Left cardiac atrium (tissue), 4 donors: ENCODE measurements at regions not wholly inside any gene's neighbourhood (a gene's known extent, or its start where the extent isn't known, plus 50 kb on each side); places are given as distances from the start of the nearest gene placed in this dataset.
A peak's percentile ranks its signal among the peaks of the same experiment; 100 is the strongest.
"Not testable (repeated sequence)": the region's sequence is repeated elsewhere in the genome, so short reads cannot be mapped to it uniquely, and the experiment has no call there.

Experiments used
- ATAC-seq, 2 donors: fragments of 200-7000 bp; cut with Tn5 transposase; one replicate each; pipeline ENCODE4 v1.9.1; 2020; ENCODE audit warnings: mild to moderate bottlenecking in 2 of 2, moderate library complexity in 2 of 2
- DNase-seq: peaks from one replicate; pipeline ENCODE4 v3.0.0-alpha.2; 2020
- intact Hi-C, 2 donors: fragments of 100-400 bp; cut with DNase I; formaldehyde crosslinking; loops; one replicate each; pipeline versions ENCODE4 v1.14.1 to v1.15.1; 2022 to 2023
- donor health status: DM: no; HTN: yes; CAD: no.
- donor health status: DM: no; HTN: yes; CAD: no; lungs with severe emphysema.
- donor health status: DM: yes; HTN: yes; CAD: no.
- donor health status: Dilated cardiomyopathy.

GRCh38 chr5:152456815-152457443 lies 51.9 kb upstream of the NMUR2 start:
- ATAC-seq: no peak
- intact Hi-C loops: no loop called here
- DNase-seq: no peak

- no peak for DNase-seq
- ATAC-seq: peak in 1 of 2 donors; percentile 45
- intact Hi-C loops: no loop called here
Observed at GRCh38 chr5:152462021-152462721, 57.1 kb upstream of the NMUR2 start.

- DNase-seq (no peak), ATAC-seq (no peak)
- intact Hi-C loops: no loop called here
Observed at GRCh38 chr5:152464048-152464447, 59.0 kb upstream of the NMUR2 start.

- no peak for DNase-seq
- intact Hi-C loops: no loop called here
- ATAC-seq: no peak
Observed at GRCh38 chr5:152465140-152465539, 60.1 kb upstream of the NMUR2 start.

- ATAC-seq (peak; percentile 65 to 89), DNase-seq (no peak)
- intact Hi-C loops: no loop called here
Observed at GRCh38 chr5:152466085-152466745, 61.1 kb upstream of the NMUR2 start.

GRCh38 chr5:152470167-152470566 lies 65.1 kb upstream of the NMUR2 start:
- DNase-seq (no peak), ATAC-seq (peak in 1 of 2 donors; percentile 49)
- intact Hi-C loops: no loop called here

- intact Hi-C loops: no loop called here
- no peak for ATAC-seq
- no peak for DNase-seq
Observed at GRCh38 chr5:152472083-152472482, 67.0 kb upstream of the NMUR2 start.

GRCh38 chr5:152474961-152475360 lies 69.9 kb upstream of the NMUR2 start:
- DNase-seq (no peak), ATAC-seq (no peak)
- intact Hi-C loops: no loop called here

GRCh38 chr5:152477536-152477935 lies 72.5 kb upstream of the NMUR2 start:
- no peak for ATAC-seq
- intact Hi-C loops: no loop called here
- DNase-seq: no peak

GRCh38 chr5:152479866-152480265 lies 74.8 kb upstream of the NMUR2 start:
- DNase-seq, ATAC-seq, intact Hi-C loops: not testable (repeated sequence)

GRCh38 chr5:152480677-152481076 lies 75.6 kb upstream of the NMUR2 start:
- DNase-seq: not testable (repeated sequence)

GRCh38 chr5:152487130-152487529 lies 82.1 kb upstream of the NMUR2 start:
- DNase-seq (no peak), ATAC-seq (no peak)
- intact Hi-C loops: no loop called here

More at GRCh38 chr5:152480677-152481076, 75.6 kb upstream of the NMUR2 start:
- intact Hi-C loops, ATAC-seq: not testable (repeated sequence)

GRCh38 chr5:152488869-152489268 lies 83.8 kb upstream of the NMUR2 start:
- no peak for ATAC-seq
- no peak for DNase-seq
- intact Hi-C loops: no loop called here

- DNase-seq: no peak
- intact Hi-C loops: loop anchor here (10.0 kb wide), 3 partner anchors 125 to 675 kb away; no protein-coding TSS in a partner anchor
- ATAC-seq: no peak
Observed at GRCh38 chr5:152499814-152500535, 94.9 kb upstream of the NMUR2 start.

- DNase-seq (no peak), ATAC-seq (no peak)
- intact Hi-C loops: loop anchor here (10.0 kb wide), 3 partner anchors 126 to 676 kb away; no protein-coding TSS in a partner anchor
Observed at GRCh38 chr5:152501294-152501693, 96.2 kb upstream of the NMUR2 start.

GRCh38 chr5:152503206-152503605 lies 98.1 kb upstream of the NMUR2 start:
- ATAC-seq (no peak), DNase-seq (no peak)
- intact Hi-C loops: loop anchor here (10.0 kb wide), 3 partner anchors 128 to 678 kb away; no protein-coding TSS in a partner anchor

GRCh38 chr5:152505442-152506042 lies 100.5 kb upstream of the NMUR2 start:
- peak; percentile 51 for DNase-seq
- intact Hi-C loops: loop anchor here (2.0 to 10.0 kb wide), 5 partner anchors 127 to 681 kb away; no protein-coding TSS in a partner anchor

GRCh38 chr5:152511120-152511519 lies 106.0 kb upstream of the NMUR2 start:
- no peak for ATAC-seq
- intact Hi-C loops: no loop called here
- DNase-seq: no peak

More at GRCh38 chr5:152505442-152506042, 100.5 kb upstream of the NMUR2 start:
- ATAC-seq: peak; percentile 70 to 73

GRCh38 chr5:152511531-152512132 lies 106.6 kb upstream of the NMUR2 start:
- intact Hi-C loops: no loop called here
- ATAC-seq: no peak

More at GRCh38 chr5:152511531-152512132, 106.6 kb upstream of the NMUR2 start:
- no peak for DNase-seq
